ENCODE measurements at regions not wholly inside any gene's neighbourhood (a gene's known extent, or its start where the extent isn't known, plus 50 kb on each side); places are given as distances from the start of the nearest gene placed in this dataset.

GRCh38 chrX:45766981-45767501, 566.4 kb upstream of the DIPK2B start:
- DNase-seq, result no peak
- peak overlapping the region; percentile 84 for H3K27ac Mint-ChIP-seq
- H3K4me3 Mint-ChIP-seq, result peak overlapping the region; percentile 77
- ChIA-PET POLR2A (interaction anchor here (0.6 kb wide), 1 partner anchor 9 kb away, joined by 3 read pairs; no protein-coding TSS in a partner anchor), CTCF (interaction anchor here (1.1 kb wide), 1 partner anchor 21 kb away, joined by 4 read pairs; no protein-coding TSS in a partner anchor)
- H3K4me1 Mint-ChIP-seq, result peaks cover 61% of the 10 kb centered on the region
- H3K9me3 Mint-ChIP-seq, result no peaks in the 10 kb centered on the region
- H3K27me3 Mint-ChIP-seq, result no peaks in the 10 kb centered on the region
- peaks cover 28% of the 10 kb centered on the region for H3K36me3 Mint-ChIP-seq (ENCODE audit: low read depth)

GRCh38 chrX:45765767-45766166, 565.1 kb upstream of the DIPK2B start:
- H3K4me1 Mint-ChIP-seq, result peaks cover 58% of the 10 kb centered on the region
- H3K36me3 Mint-ChIP-seq (ENCODE audit: low read depth), result peaks cover 37% of the 10 kb centered on the region
- POLR2A ChIA-PET, result no interaction called here
- no peaks in the 10 kb centered on the region for H3K27me3 Mint-ChIP-seq
- H3K27ac Mint-ChIP-seq, result no peak overlapping the region
- CTCF ChIA-PET, result no interaction called here
- H3K4me3 Mint-ChIP-seq, result peak overlapping the region; percentile 13
- no peaks in the 10 kb centered on the region for H3K9me3 Mint-ChIP-seq
- no peak for DNase-seq

- Mint-ChIP-seq H3K4me1 (peaks cover 61% of the 10 kb centered on the region), H3K36me3 (ENCODE audit: low read depth) (peaks cover 42% of the 10 kb centered on the region), H3K9me3 (no peaks in the 10 kb centered on the region), H3K27ac (no peak overlapping the region), H3K27me3 (no peaks in the 10 kb centered on the region), H3K4me3 (peak overlapping the region; percentile 13)
- no peak for DNase-seq
- ChIA-PET CTCF (interaction anchor here (1.0 kb wide), 1 partner anchor 76 kb away, joined by 4 read pairs; no protein-coding TSS in a partner anchor), POLR2A (no interaction called here)
These were observed 564.6 kb upstream of the DIPK2B start for GRCh38 chrX:45765281-45765680.

GRCh38 chrX:45762699-45763647, 562.3 kb upstream of the DIPK2B start:
- ChIA-PET POLR2A (interaction anchor here (0.7 to 1.1 kb wide), 2 partner anchors 11 to 43 kb away, joined by 3 read pairs; no protein-coding TSS in a partner anchor), CTCF (interaction anchor here (1.1 kb wide), 1 partner anchor 11 kb away, joined by 3 read pairs; no protein-coding TSS in a partner anchor)
- Mint-ChIP-seq H3K27ac (peak overlapping the region; percentile 22), H3K27me3 (no peaks in the 10 kb centered on the region), H3K4me1 (peaks cover 73% of the 10 kb centered on the region), H3K9me3 (no peaks in the 10 kb centered on the region), H3K36me3 (ENCODE audit: low read depth) (peaks cover 37% of the 10 kb centered on the region), H3K4me3 (no peak overlapping the region)
- no peak for DNase-seq

- no peak for DNase-seq
- Mint-ChIP-seq H3K36me3 (ENCODE audit: low read depth) (peaks cover 40% of the 10 kb centered on the region), H3K27me3 (no peaks in the 10 kb centered on the region), H3K27ac (no peak overlapping the region), H3K4me1 (peaks cover 75% of the 10 kb centered on the region), H3K4me3 (no peak overlapping the region), H3K9me3 (no peaks in the 10 kb centered on the region)
- ChIA-PET CTCF (no interaction called here), POLR2A (no interaction called here)
These were observed 561.2 kb upstream of the DIPK2B start for GRCh38 chrX:45761920-45762319.

- CTCF ChIA-PET, result interaction anchor here (0.8 to 1.4 kb wide), 2 partner anchors 10 to 34 kb away, joined by 3 read pairs; no protein-coding TSS in a partner anchor
- POLR2A ChIA-PET, result no interaction called here
- Mint-ChIP-seq H3K4me3 (peak overlapping the region; percentile 46), H3K9me3 (no peaks in the 10 kb centered on the region), H3K27ac (peak overlapping the region; percentile 72), H3K36me3 (ENCODE audit: low read depth) (peaks cover 42% of the 10 kb centered on the region), H3K27me3 (no peaks in the 10 kb centered on the region), H3K4me1 (peaks cover 77% of the 10 kb centered on the region)
- no peak for DNase-seq
These were observed 559.6 kb upstream of the DIPK2B start for GRCh38 chrX:45760187-45760742.

GRCh38 chrX:45758738-45759397, 558.2 kb upstream of the DIPK2B start:
- DNase-seq, result peak; percentile 57
- POLR2A ChIA-PET, result interaction anchor here (0.7 to 1.0 kb wide), 4 partner anchors 8 to 618 kb away, joined by 3 to 5 read pairs (median 4); no protein-coding TSS in a partner anchor
- peaks cover 74% of the 10 kb centered on the region for H3K4me1 Mint-ChIP-seq

GRCh38 chrX:45758319-45758718, 557.6 kb upstream of the DIPK2B start:
- H3K9me3 Mint-ChIP-seq, result no peaks in the 10 kb centered on the region
- peak overlapping the region; percentile 72 for H3K4me3 Mint-ChIP-seq
- H3K4me1 Mint-ChIP-seq, result peaks cover 71% of the 10 kb centered on the region
- no peaks in the 10 kb centered on the region for H3K27me3 Mint-ChIP-seq
- DNase-seq, result peak; percentile 49
- ChIA-PET CTCF (interaction anchor here (1.2 to 1.9 kb wide), 2 partner anchors 14 to 19 kb away, joined by 3 read pairs; no protein-coding TSS in a partner anchor), POLR2A (interaction anchor here (0.7 to 1.0 kb wide), 3 partner anchors 9 to 618 kb away, joined by 3 to 5 read pairs (median 3); no protein-coding TSS in a partner anchor)
- peak overlapping the region; percentile 92 for H3K27ac Mint-ChIP-seq
- peaks cover 35% of the 10 kb centered on the region for H3K36me3 Mint-ChIP-seq (ENCODE audit: low read depth)

More at GRCh38 chrX:45758738-45759397, 558.2 kb upstream of the DIPK2B start:
- CTCF ChIA-PET, result interaction anchor here (0.5 to 1.9 kb wide), 4 partner anchors 12 to 755 kb away, joined by 3 to 5 read pairs (median 3); no protein-coding TSS in a partner anchor
- Mint-ChIP-seq H3K27me3 (no peaks in the 10 kb centered on the region), H3K9me3 (no peaks in the 10 kb centered on the region), H3K36me3 (ENCODE audit: low read depth) (peaks cover 38% of the 10 kb centered on the region), H3K27ac (peak overlapping the region; percentile 92), H3K4me3 (peak overlapping the region; percentile 72)

GRCh38 chrX:45757272-45757671, 556.6 kb upstream of the DIPK2B start:
- DNase-seq, result no peak
- Mint-ChIP-seq H3K27me3 (no peaks in the 10 kb centered on the region), H3K4me3 (no peak overlapping the region), H3K4me1 (peaks cover 60% of the 10 kb centered on the region), H3K36me3 (ENCODE audit: low read depth) (peaks cover 33% of the 10 kb centered on the region), H3K27ac (no peak overlapping the region), H3K9me3 (no peaks in the 10 kb centered on the region)
- ChIA-PET CTCF (interaction anchor here (1.9 kb wide), 1 partner anchor 13 kb away, joined by 3 read pairs; no protein-coding TSS in a partner anchor), POLR2A (no interaction called here)

- Mint-ChIP-seq H3K27ac (peak overlapping the region; percentile 19), H3K4me1 (peaks cover 54% of the 10 kb centered on the region), H3K27me3 (no peaks in the 10 kb centered on the region), H3K4me3 (no peak overlapping the region), H3K9me3 (no peaks in the 10 kb centered on the region), H3K36me3 (ENCODE audit: low read depth) (peaks cover 28% of the 10 kb centered on the region)
- DNase-seq, result peak; percentile 17
- CTCF ChIA-PET, result no interaction called here
- POLR2A ChIA-PET, result no interaction called here
These were observed 555.9 kb upstream of the DIPK2B start for GRCh38 chrX:45756557-45756956.

- H3K27me3 Mint-ChIP-seq, result no peaks in the 10 kb centered on the region
- peak overlapping the region; percentile 60 for H3K27ac Mint-ChIP-seq
- ChIA-PET CTCF (interaction anchor here (1.4 kb wide), 1 partner anchor 46 kb away, joined by 3 read pairs; no protein-coding TSS in a partner anchor), POLR2A (interaction anchor here (0.5 kb wide), 1 partner anchor 14 kb away, joined by 4 read pairs; no protein-coding TSS in a partner anchor)
- DNase-seq, result no peak
- H3K9me3 Mint-ChIP-seq, result no peaks in the 10 kb centered on the region
- no peak overlapping the region for H3K4me3 Mint-ChIP-seq
- H3K36me3 Mint-ChIP-seq (ENCODE audit: low read depth), result peaks cover 25% of the 10 kb centered on the region
- H3K4me1 Mint-ChIP-seq, result peaks cover 49% of the 10 kb centered on the region
These were observed 555.0 kb upstream of the DIPK2B start for GRCh38 chrX:45755703-45756102.

- H3K27ac Mint-ChIP-seq, result peak overlapping the region; percentile 42
- no peak overlapping the region for H3K4me3 Mint-ChIP-seq
- no peaks in the 10 kb centered on the region for H3K27me3 Mint-ChIP-seq
These were observed 550.5 kb upstream of the DIPK2B start for GRCh38 chrX:45751156-45751555.

More at GRCh38 chrX:45751156-45751555, 550.5 kb upstream of the DIPK2B start:
- peaks cover 34% of the 10 kb centered on the region for H3K4me1 Mint-ChIP-seq
- H3K9me3 Mint-ChIP-seq, result no peaks in the 10 kb centered on the region
- DNase-seq, result no peak
- POLR2A ChIA-PET, result no interaction called here
- CTCF ChIA-PET, result interaction anchor here (0.5 kb wide), 1 partner anchor 500 kb away, joined by 3 read pairs; no protein-coding TSS in a partner anchor
- H3K36me3 Mint-ChIP-seq (ENCODE audit: low read depth), result peaks cover 17% of the 10 kb centered on the region
